ENCODE measurements at regions not wholly inside any gene's neighbourhood (a gene's known extent, or its start where the extent isn't known, plus 50 kb on each side); places are given as distances from the start of the nearest gene placed in this dataset.

DNA sequence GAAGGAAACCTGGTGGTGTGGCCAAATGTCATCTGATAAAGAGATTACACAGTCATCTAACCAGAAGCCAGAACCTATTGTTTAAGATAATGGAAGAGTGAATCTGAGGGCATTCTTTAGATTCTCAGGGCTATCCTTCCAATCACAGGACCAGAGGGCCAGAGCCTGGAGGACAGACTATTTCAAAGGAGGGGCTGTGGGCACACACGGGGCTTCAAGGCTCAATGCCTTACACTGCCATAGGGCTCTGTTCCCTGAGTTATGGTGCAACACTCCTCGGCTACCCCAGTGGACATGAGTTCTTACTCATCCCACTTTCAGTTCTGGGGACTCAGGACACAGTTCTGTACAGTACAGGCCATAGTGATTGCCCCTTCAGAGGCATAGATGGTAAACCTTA is 343.9 kb upstream of the ALCAM start:
- TF ChIP-seq CTCF (IDR thresholded peaks at IDR 0.05), result no peak
- no peak for TF ChIP-seq EZH2phosphoT487 (IDR thresholded peaks at IDR 0.05)

Data from neural progenitor cell (in vitro differentiated cells).